OCI-LY7 (cell line): ENCODE measurements at regions not wholly inside any gene's neighbourhood (a gene's known extent, or its start where the extent isn't known, plus 50 kb on each side); places are given as distances from the start of the nearest gene placed in this dataset.

Experiments
- BruUV-seq: library from RNA; stranded (reverse); fragments of 400-500 nt; replicated peaks from 2 replicates; lab custom pipeline; 2021; lab: Mats Ljungman, UMichigan
- CTCF ChIA-PET: fragments of 300-600 bp; sonication (Branson Sonifier 250); formaldehyde crosslinking; loops from one replicate; lab custom pipeline; 2022; ENCODE audit warnings: antibody characterized with exemption; ENCODE audit not compliant: unreplicated experiment; lab: Charles Lee
- POLR2A ChIA-PET: fragments of 300-600 bp; sonication (Branson Sonifier 250); formaldehyde crosslinking; loops from one replicate; lab custom pipeline; 2022; ENCODE audit warnings: antibody characterized with exemption; lab: Charles Lee
- DNase-seq: peaks from one replicate; pipeline ENCODE4 v3.0.0-alpha.2; 2015; ENCODE audit warnings: low spot score
- H2AFZ ChIP-seq: fragments of 200-600 bp; sonication (generic), shearing (Covaris generic); 2 replicates; pipeline ENCODE4 v1.6.1; 2014; ENCODE audit warnings: mild to moderate bottlenecking, antibody characterized with exemption, low read length, moderate library complexity
- H3K27ac ChIP-seq: fragments of 200-600 bp; sonication (generic); 2 replicates; pipeline ENCODE4 v1.5.1; 2014; ENCODE audit warnings: mixed run types, low read depth, mild to moderate bottlenecking, moderate library complexity, low read length, inconsistent platforms; ENCODE audit not compliant: poor library complexity, severe bottlenecking
- H3K36me3 ChIP-seq: fragments of 200-600 bp; sonication (generic); 2 replicates; pipeline ENCODE4 v1.6.1; 2014; ENCODE audit warnings: mild to moderate bottlenecking, antibody characterized with exemption, low read length, moderate library complexity, mixed read lengths; ENCODE audit not compliant: insufficient read depth
- H3K4me1 ChIP-seq: fragments of 200-600 bp; sonication (generic); 2 replicates; pipeline ENCODE4 v1.5.1; 2014; ENCODE audit warnings: mild to moderate bottlenecking, low read length; ENCODE audit not compliant: insufficient read depth, poor library complexity, severe bottlenecking
- H3K4me2 ChIP-seq: fragments of 200-600 bp; sonication (generic); 2 replicates; pipeline ENCODE4 v1.6.1; 2014; ENCODE audit warnings: mild to moderate bottlenecking, low read length
- H3K4me3 ChIP-seq: fragments of 200-600 bp; sonication (generic); 2 replicates; pipeline ENCODE4 v1.5.1; 2014; ENCODE audit warnings: mild to moderate bottlenecking, low read depth, low read length; ENCODE audit not compliant: poor library complexity, severe bottlenecking
- H3K79me2 ChIP-seq: fragments of 200-600 bp; sonication (generic); 2 replicates; pipeline ENCODE4 v1.6.1; 2016; ENCODE audit warnings: low read depth, mild to moderate bottlenecking, low read length, moderate library complexity, mixed read lengths; ENCODE audit not compliant: insufficient read depth
- H3K9me2 ChIP-seq: fragments of 200-600 bp; sonication (generic); 2 replicates; pipeline ENCODE4 v1.6.1; 2016; ENCODE audit warnings: mild to moderate bottlenecking, low read length, mixed read lengths; ENCODE audit not compliant: insufficient read depth
- H3K9me3 ChIP-seq: fragments of 200-600 bp; sonication (generic); 2 replicates; pipeline ENCODE4 v1.6.1; 2014; ENCODE audit warnings: mild to moderate bottlenecking, mixed run types, low read length, mixed read lengths
- H4K20me1 ChIP-seq: fragments of 200-600 bp; sonication (generic); 2 replicates; pipeline ENCODE4 v1.6.1; 2014; ENCODE audit warnings: mild to moderate bottlenecking, antibody characterized with exemption, low read length, moderate library complexity, mixed read lengths; ENCODE audit not compliant: insufficient read depth
- EZH2phosphoT487 ChIP-seq: fragments of 200-600 bp; sonication (generic); IDR thresholded peaks from 2 replicates; pipeline ENCODE4 v1.6.1; 2018; ENCODE audit warnings: low read depth, borderline replicate concordance, mild to moderate bottlenecking, mixed run types, antibody characterized with exemption, low read length, moderate library complexity, mixed read lengths
- intact Hi-C: fragments of 100-400 bp; cut with micrococcal nuclease; formaldehyde crosslinking; loops from one replicate; pipeline ENCODE4 v1.10.0; 2022; ENCODE audit not compliant: unreplicated experiment
- TF ChIP-seq, protein P1 (sequence below): fragments of 200-600 bp; sonication (generic); conservative IDR thresholded peaks from 2 replicates; pipeline ENCODE4 v1.5.1; 2014; ENCODE audit warnings: mild to moderate bottlenecking, antibody characterized with exemption, low read length, moderate library complexity, mixed read lengths

DNA sequence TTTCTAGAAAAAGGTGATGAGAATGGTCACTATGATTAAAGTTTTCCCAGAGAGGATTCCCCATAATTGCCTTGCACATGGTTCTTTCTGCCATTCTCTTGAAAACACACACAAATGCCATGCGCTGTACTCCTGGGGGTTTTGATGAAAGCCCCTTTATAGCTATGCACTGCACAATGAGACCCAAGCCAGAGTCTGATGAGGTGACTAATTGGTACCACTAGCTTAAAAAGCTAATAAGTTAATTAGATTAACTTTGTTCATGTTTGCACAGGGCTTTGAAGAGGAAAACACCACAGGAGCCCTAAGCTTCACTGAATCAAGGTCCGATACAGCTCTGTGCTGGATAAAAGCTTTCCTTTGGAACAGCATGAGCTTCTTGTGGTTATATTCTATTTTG, 132.2 kb downstream of the NKX6-1 start:
- POLR2A ChIA-PET = no interaction called here
- Histone ChIP-seq H3K9me2 (no peaks in the 10 kb centered on the region), H3K27ac (no peak overlapping the region), H3K9me3 (no peaks in the 10 kb centered on the region), H3K4me1 (no peaks in the 10 kb centered on the region), H3K4me2 (no peak overlapping the region), H4K20me1 (no peaks in the 10 kb centered on the region), H2AFZ (no peak overlapping the region), H3K79me2 (no peaks in the 10 kb centered on the region), H3K4me3 (no peak overlapping the region), H3K36me3 (no peaks in the 10 kb centered on the region)
- CTCF ChIA-PET = no interaction called here
- TF ChIP-seq, protein P1, sequence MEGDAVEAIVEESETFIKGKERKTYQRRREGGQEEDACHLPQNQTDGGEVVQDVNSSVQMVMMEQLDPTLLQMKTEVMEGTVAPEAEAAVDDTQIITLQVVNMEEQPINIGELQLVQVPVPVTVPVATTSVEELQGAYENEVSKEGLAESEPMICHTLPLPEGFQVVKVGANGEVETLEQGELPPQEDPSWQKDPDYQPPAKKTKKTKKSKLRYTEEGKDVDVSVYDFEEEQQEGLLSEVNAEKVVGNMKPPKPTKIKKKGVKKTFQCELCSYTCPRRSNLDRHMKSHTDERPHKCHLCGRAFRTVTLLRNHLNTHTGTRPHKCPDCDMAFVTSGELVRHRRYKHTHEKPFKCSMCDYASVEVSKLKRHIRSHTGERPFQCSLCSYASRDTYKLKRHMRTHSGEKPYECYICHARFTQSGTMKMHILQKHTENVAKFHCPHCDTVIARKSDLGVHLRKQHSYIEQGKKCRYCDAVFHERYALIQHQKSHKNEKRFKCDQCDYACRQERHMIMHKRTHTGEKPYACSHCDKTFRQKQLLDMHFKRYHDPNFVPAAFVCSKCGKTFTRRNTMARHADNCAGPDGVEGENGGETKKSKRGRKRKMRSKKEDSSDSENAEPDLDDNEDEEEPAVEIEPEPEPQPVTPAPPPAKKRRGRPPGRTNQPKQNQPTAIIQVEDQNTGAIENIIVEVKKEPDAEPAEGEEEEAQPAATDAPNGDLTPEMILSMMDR = no peak
- no peak for TF ChIP-seq EZH2phosphoT487
- intact Hi-C loops = no loop called here
- no peak for DNase-seq
- no TSS peak for BruUV-seq

DNA sequence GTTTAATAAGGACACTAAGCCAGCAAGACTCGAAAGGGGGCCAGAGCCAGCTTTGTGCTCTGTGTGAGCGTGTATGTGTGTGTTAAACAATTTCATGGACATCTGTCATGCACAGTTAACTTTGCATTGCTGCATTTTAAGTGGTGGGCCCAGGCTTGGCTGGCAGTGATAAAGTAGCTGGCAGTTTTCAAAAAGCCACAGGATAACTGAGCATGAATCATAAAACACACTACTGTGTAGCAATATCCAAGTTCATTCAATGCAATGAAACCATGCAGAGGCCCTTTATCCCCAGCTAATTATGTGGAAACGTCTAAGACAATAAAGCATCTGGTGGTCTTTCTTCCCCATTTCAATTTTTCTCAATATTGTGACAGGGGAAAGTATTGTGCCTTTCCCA, 132.9 kb downstream of the NKX6-1 start:
- BruUV-seq = no TSS peak
- CTCF ChIA-PET = no interaction called here

More for the DNA sequence above, 132.9 kb downstream of the NKX6-1 start:
- Histone ChIP-seq H3K4me3 (no peak overlapping the region), H3K9me3 (no peaks in the 10 kb centered on the region), H2AFZ (no peak overlapping the region), H3K27ac (no peak overlapping the region), H3K79me2 (no peaks in the 10 kb centered on the region), H4K20me1 (no peaks in the 10 kb centered on the region), H3K4me1 (no peaks in the 10 kb centered on the region), H3K4me2 (no peak overlapping the region), H3K36me3 (no peaks in the 10 kb centered on the region), H3K9me2 (no peaks in the 10 kb centered on the region)
- intact Hi-C loops = no loop called here
- no peak for TF ChIP-seq EZH2phosphoT487
- TF ChIP-seq, protein P1 = no peak
- DNase-seq = no peak
- POLR2A ChIA-PET = interaction anchor here (0.6 to 0.8 kb wide), 2 partner anchors 46 to 287 kb away, joined by 4 to 5 read pairs; no protein-coding TSS in a partner anchor
